ENCODE measurements at regions not wholly inside any gene's neighbourhood (a gene's known extent, or its start where the extent isn't known, plus 50 kb on each side); places are given as distances from the start of the nearest gene placed in this dataset.

DNA sequence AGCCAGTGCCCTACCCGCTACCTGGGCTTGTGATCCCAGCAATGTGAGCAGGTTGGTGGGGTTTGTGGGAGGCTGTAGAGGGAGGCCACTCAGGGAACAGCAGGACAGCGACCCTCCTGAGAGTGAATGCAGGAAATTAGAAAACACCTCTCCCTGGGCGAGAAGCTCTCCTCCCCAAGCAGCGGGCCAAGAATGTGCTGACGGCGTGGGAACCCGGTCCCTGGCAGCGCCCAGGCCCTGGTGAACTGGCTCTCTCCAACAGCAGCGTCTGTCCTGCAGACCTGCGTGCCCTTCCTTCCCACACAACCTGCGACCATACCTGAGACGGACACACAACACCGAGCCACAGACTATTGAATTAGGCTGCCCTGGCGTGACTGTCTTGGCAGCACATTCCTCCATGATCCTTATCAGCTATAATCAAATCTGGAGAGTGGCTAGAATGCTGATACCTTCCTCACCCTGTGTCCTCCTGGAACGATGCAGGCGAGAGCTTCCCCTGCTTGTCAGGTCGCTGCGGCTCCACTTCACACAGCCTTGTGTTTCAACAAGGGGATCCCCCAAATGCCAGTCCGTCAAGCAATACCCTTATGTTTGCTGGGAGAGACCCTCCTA lies 114.8 kb upstream of the GSC start:
- WGBS (ENCODE audit: extremely low coverage, insufficient read length, low lambda C conversion rate) = no CpG with 5 or more reads among the region's 19 CpGs
- no peaks in the 10 kb centered on the region for H3K36me3 Mint-ChIP-seq (ENCODE audit: insufficient read depth in 1 of 3, low read depth in 3 of 3)
- no peak overlapping the region for H3K4me3 Mint-ChIP-seq
- H3K27me3 Mint-ChIP-seq (ENCODE audit: low read depth) = peaks cover 13% of the 10 kb centered on the region
- no peak overlapping the region for H4K8ac ChIP-seq (replicated peaks; ENCODE audit: insufficient read length, low read depth, low read length)
- no peak overlapping the region for H3K4ac ChIP-seq (ENCODE audit: low read depth, low read length)
- DNase-seq = no peak
- H3K23me2 ChIP-seq (ENCODE audit: insufficient read length, low read depth, low read length, poor library complexity, severe bottlenecking) = no peaks in the 10 kb centered on the region
- H3T11ph ChIP-seq (ENCODE audit: low read length) = no peak overlapping the region
- no peak overlapping the region for H3K23ac ChIP-seq (ENCODE audit: insufficient read length, low read depth, low read length)
- H3K9ac ChIP-seq (ENCODE audit: extremely low read depth, insufficient read length, low read length) = no peak overlapping the region
- H3K27me3 ChIP-seq (ENCODE audit: insufficient read depth, low read length) = no peaks in the 10 kb centered on the region
- H3K4me2 ChIP-seq (ENCODE audit: insufficient read depth, insufficient read length, low read length) = no peak overlapping the region
- no peak overlapping the region for H3K18ac ChIP-seq (ENCODE audit: insufficient read length, low read depth, low read length)
- H4K20me1 ChIP-seq (ENCODE audit: control insufficient read depth, insufficient read depth, insufficient read length) = no peaks in the 10 kb centered on the region
- H3K27ac ChIP-seq (ENCODE audit: insufficient read length, low read depth, low read length) = no peak overlapping the region
- no peak overlapping the region for H2BK5ac ChIP-seq (ENCODE audit: insufficient read length, low read length)
- H2AK5ac ChIP-seq (ENCODE audit: insufficient read length, low read length) = no peak overlapping the region
- no peaks in the 10 kb centered on the region for H3K79me1 ChIP-seq (ENCODE audit: insufficient read depth, low read depth, low read length, poor library complexity, severe bottlenecking)
- no peaks in the 10 kb centered on the region for H3K4me1 ChIP-seq (ENCODE audit: insufficient read depth, low read length)
- peak overlapping the region; percentile 17; the same call in 1 of the 2 replicates for H3K14ac ChIP-seq (ENCODE audit: insufficient read depth, low read length)
- no peak overlapping the region for H3K27ac Mint-ChIP-seq
- no peak overlapping the region for H2AFZ ChIP-seq (ENCODE audit: low read length)
- no peak overlapping the region for H2BK20ac ChIP-seq (ENCODE audit: low read depth, low read length, poor library complexity, severe bottlenecking)
- H4K5ac ChIP-seq (ENCODE audit: insufficient read length, low read depth, low read length) = no peak overlapping the region
- no peaks in the 10 kb centered on the region for H3K4me1 Mint-ChIP-seq
- H2BK15ac ChIP-seq (ENCODE audit: low read depth, low read length) = no peak overlapping the region
- H2BK12ac ChIP-seq (ENCODE audit: insufficient read length, low read depth, low read length) = no peak overlapping the region
- no peak overlapping the region for H3K56ac ChIP-seq (ENCODE audit: insufficient read length, low read depth, low read length)
- H4K91ac ChIP-seq (ENCODE audit: insufficient read length, low read depth, low read length) = no peak overlapping the region
- H2BK120ac ChIP-seq (ENCODE audit: low read depth, low read length, poor library complexity, severe bottlenecking) = no peak overlapping the region
- H3K9me3 ChIP-seq (ENCODE audit: control insufficient read depth, low read depth, low read length) = no peaks in the 10 kb centered on the region
- H3K9me3 Mint-ChIP-seq = no peaks in the 10 kb centered on the region; a peak in 1 of 5 replicates
- H3K79me2 ChIP-seq (ENCODE audit: insufficient read depth, low read length) = no peaks in the 10 kb centered on the region
- TF ChIP-seq, protein P1, sequence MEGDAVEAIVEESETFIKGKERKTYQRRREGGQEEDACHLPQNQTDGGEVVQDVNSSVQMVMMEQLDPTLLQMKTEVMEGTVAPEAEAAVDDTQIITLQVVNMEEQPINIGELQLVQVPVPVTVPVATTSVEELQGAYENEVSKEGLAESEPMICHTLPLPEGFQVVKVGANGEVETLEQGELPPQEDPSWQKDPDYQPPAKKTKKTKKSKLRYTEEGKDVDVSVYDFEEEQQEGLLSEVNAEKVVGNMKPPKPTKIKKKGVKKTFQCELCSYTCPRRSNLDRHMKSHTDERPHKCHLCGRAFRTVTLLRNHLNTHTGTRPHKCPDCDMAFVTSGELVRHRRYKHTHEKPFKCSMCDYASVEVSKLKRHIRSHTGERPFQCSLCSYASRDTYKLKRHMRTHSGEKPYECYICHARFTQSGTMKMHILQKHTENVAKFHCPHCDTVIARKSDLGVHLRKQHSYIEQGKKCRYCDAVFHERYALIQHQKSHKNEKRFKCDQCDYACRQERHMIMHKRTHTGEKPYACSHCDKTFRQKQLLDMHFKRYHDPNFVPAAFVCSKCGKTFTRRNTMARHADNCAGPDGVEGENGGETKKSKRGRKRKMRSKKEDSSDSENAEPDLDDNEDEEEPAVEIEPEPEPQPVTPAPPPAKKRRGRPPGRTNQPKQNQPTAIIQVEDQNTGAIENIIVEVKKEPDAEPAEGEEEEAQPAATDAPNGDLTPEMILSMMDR (conservative IDR thresholded peaks at IDR 0.05) = no peak

Data from H9 (cell line).